HG02588 (cell line): ENCODE measurements at regions not wholly inside any gene's neighbourhood (a gene's known extent, or its start where the extent isn't known, plus 50 kb on each side); places are given as distances from the start of the nearest gene placed in this dataset.

ENCODE experiments used
- ATAC-seq: cut with Tn5 transposase; IDR thresholded peaks from one replicate; pipeline ENCODE4 v1.9.1; 2021; ENCODE audit warnings: mild to moderate bottlenecking, moderate library complexity; ENCODE audit not compliant: unreplicated experiment

- ATAC-seq, result no peak
Observed at GRCh38 chr3:117059067-117059955, 349.7 kb downstream of the TUSC7 start.

GRCh38 chr3:117059956-117060270 is 350.3 kb downstream of the TUSC7 start:
- ATAC-seq, result no peak

DNA sequence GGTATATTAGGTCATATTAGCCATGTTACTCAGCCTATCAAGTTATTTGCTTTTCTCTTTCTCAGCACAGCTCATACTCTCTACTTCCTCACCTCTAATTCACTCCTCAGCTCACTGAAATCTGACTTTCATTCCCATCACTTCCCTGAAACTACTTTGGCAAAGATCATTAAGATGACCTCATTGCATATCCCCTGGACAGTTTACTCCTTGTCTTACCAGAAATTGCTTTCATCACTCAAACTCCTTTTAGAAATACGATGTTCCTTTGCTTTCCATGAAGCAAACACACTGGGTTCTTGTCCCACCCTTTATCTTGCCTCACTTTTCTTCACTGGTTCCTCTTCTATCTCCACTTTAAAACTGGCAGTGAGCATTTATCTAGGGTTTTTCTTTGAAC is 354.4 kb downstream of the TUSC7 start:
- ATAC-seq, result no peak

- no peak for ATAC-seq
Observed at GRCh38 chr3:117068301-117068700, 358.7 kb downstream of the TUSC7 start.

DNA sequence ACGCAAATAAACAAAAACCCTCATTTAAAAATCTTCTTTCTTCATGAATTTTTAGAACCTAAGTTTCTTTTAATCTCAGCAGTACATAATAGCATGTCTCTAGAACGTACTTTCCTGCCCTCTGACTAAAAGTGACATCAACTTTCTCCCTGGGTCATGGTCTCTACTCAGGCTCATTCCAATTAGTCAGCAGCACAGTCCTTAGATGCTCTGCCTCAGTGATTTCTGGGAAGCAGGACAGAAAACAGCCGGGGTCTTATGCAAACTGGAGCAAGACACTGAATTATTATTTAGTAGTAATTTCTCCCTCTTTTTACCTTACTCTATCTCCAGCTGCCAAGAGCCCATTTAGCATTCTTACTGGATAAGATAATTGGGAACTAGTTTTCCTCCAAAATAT is 365.2 kb downstream of the TUSC7 start:
- ATAC-seq, result no peak

DNA sequence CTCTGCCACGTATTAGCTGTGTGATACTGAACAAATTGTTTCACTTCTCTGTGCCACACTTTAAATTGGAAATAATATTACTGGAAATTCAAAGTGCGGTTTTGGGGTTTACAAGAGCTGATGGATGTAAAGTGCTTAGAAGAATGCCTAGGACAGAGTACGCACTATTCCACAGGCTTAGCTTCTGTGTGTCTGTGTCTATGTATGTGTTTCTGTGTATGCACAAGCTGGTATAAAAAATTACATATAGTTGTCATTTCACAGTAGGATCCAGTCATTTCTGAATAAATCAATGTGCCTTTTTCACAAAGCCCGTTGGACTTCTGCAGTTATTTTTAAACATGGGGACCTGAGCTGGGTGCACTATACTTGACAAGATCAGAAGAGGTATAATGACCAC is 370.4 kb downstream of the TUSC7 start:
- no peak for ATAC-seq

DNA sequence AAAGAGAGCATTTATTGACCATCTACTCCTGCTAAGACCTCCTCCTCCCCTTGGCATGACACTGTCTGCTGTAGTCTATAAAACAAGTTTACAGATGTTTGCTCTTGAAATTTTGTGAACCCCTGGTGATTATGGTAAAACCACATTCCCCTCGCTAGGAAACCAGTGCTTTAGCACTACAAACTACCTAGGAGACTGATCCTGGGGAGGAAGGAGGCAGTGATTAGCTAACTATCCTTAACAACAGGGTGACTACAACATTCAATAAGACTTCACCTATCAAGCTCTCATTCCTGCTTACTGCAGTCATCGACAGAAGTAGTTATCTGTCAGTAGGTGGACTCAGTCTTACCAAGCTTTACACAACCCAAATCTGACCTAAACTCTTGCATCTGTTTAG is 371.3 kb downstream of the TUSC7 start:
- no peak for ATAC-seq

DNA sequence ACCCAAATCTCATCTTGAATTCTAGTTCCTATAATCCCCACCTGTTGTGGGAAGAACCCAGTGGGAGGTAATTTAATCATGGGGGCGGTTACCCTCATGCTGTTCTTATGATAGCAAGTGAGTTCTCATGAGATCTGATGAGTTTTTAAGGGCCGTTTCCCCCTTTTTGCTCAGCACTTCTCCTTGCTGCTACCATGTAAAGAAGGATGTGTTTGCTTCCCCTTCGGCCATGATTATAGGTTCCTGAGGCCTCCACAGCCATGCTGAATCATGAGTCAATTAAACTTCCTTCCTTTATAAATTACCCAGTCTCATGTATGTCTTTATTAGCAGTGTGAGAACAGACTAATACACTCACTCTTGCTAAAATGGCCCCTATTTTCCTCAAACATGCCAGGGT is 374.7 kb downstream of the TUSC7 start:
- ATAC-seq, result no peak

GRCh38 chr3:117084739-117085270 is 375.2 kb downstream of the TUSC7 start:
- no peak for ATAC-seq

DNA sequence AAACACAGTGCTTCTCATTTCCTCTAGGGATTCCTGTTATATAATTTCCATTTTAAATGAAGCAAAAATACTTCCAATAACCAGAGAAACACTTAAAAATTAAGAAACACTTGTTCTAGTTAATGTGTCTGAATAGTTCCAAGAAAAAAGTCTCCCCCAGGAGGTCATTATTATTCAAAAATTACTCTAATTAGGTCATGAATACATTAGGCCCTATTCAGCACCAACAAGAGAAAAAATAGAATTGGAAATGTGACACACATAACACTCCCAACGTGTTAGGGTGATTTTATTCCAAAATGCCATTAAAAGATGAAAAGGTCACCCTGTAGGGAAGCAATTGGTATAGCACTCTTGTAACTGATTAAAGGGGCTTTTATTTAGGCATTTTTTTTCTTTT is 382.1 kb downstream of the TUSC7 start:
- ATAC-seq, result no peak

GRCh38 chr3:117096549-117096948 is 387.0 kb downstream of the TUSC7 start:
- ATAC-seq, result no peak

DNA sequence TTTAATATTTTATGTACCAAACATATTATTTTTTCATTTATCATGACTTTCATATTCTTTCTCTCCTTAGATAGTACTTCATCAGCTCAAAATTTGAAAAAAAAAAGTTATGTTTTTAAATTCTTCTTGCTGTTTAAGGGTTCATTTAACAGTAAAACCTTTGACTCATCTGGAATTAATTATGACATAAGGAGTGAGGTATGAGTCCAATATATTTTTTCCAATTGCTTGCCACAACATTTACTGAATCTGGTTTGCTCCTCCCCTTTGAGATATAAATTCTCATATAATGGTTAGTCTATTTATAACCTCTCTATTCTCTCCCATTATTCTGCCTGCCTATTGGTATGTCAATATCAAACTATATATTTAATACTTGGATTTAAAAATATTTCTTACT is 387.8 kb downstream of the TUSC7 start:
- ATAC-seq, result no peak

- ATAC-seq, result no peak
Observed at GRCh38 chr3:117101697-117102096, 392.1 kb downstream of the TUSC7 start.

- ATAC-seq, result no peak
Observed at GRCh38 chr3:117102426-117102825, 392.8 kb downstream of the TUSC7 start.

GRCh38 chr3:117103675-117104074 is 394.1 kb downstream of the TUSC7 start:
- ATAC-seq, result no peak

- ATAC-seq, result no peak
Observed at GRCh38 chr3:117104381-117104780, 394.8 kb downstream of the TUSC7 start.

DNA sequence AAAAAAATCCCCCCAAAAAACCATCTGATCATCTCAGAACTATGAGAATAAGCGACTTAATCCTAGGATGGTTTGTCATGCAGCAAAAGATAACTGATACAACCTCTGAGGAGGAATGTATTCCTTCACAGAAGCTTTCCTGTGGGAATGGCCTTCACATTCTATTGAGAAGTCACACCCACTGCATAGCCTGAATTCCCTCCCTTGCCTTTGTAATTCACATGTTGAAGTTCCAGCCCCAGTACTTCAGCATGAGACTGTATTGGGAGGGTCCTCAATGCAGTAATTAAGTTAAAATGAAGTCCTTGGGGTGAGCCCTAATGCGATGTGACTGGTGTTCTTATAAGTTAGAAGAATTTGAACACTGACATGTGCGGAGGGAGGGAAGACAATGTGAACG is 395.2 kb downstream of the TUSC7 start:
- ATAC-seq, result no peak

- no peak for ATAC-seq
Observed at GRCh38 chr3:117105686-117106085, 396.1 kb downstream of the TUSC7 start.

DNA sequence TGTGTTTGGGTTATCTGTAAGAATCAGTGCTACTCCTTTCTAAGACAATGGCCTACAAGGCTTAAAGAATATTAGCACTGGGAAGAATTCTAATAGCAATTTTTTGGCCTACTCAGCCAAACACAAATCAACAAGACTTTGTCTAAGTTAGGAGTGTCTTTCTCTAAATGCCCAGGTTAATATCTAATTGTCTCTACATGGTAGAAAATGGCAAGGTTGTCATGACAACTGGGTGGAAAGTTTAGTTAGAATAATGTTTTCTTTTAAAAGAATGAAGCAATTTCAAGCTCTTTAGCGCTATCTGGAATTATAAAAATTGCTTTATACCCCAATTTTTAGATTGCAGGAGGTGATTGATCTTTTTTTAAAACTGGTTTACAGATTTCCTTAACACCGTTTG is 396.8 kb downstream of the TUSC7 start:
- no peak for ATAC-seq

DNA sequence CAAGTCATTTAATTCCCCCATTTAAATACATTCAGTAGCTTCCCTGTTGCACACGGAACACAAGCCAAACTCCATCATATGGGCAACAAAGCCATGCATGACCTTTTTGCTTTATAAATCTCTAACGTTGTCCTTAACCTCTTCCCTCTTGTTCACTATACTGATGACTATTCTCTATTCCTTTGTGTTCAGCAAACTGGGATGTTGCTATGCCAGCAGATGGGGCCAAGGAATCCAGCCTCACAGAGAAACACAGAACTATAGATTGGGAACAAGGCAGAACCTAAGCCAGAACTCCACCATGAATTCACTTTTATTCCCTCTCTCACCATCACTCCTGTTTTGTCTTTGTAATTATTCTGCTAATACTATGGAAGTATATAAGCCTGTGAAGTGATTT is 398.4 kb downstream of the TUSC7 start:
- no peak for ATAC-seq

GRCh38 chr3:117109178-117109577 is 399.6 kb downstream of the TUSC7 start:
- no peak for ATAC-seq

- no peak for ATAC-seq
Observed at GRCh38 chr3:117114517-117115265, 405.1 kb downstream of the TUSC7 start.
